ENCODE measurements at regions not wholly inside any gene's neighbourhood (a gene's known extent, or its start where the extent isn't known, plus 50 kb on each side); places are given as distances from the start of the nearest gene placed in this dataset.

GRCh38 chr6:63458480-63459115 lies 113.7 kb upstream of the LOC128125822 start:
- TF ChIP-seq CTCF (conservative IDR thresholded peaks at IDR 0.05) = no peak
- Mint-ChIP-seq H3K36me3 (ENCODE audit: insufficient read depth in 1 of 3, low read depth in 3 of 3) (no peaks in the 10 kb centered on the region), H3K9me3 (no peaks in the 10 kb centered on the region), H3K27me3 (ENCODE audit: low read depth) (no peaks in the 10 kb centered on the region), H3K27ac (no peak overlapping the region), H3K4me3 (no peak overlapping the region), H3K4me1 (0 out of 4 replicates have a peak, but pooled peaks cover 0 to 2% of the 10 kb centered on the region in 2 experiments)
- no peak overlapping the region for H2BK15ac ChIP-seq (ENCODE audit: low read depth, low read length)
- H2BK20ac ChIP-seq (ENCODE audit: low read depth, low read length, poor library complexity, severe bottlenecking) = no peak overlapping the region
- H2BK120ac ChIP-seq (ENCODE audit: low read depth, low read length, poor library complexity, severe bottlenecking) = no peak overlapping the region
- no peaks in the 10 kb centered on the region for H4K20me1 ChIP-seq (ENCODE audit: control insufficient read depth, insufficient read depth, insufficient read length)
- H2AK5ac ChIP-seq (ENCODE audit: insufficient read length, low read length) = no peak overlapping the region
- WGBS (ENCODE audit: extremely low coverage, insufficient read length, low lambda C conversion rate) = no CpG with 5 or more reads among the region's 6 CpGs
- H3T11ph ChIP-seq (ENCODE audit: low read length) = no peak overlapping the region
- H4K8ac ChIP-seq (replicated peaks; ENCODE audit: insufficient read length, low read depth, low read length) = no peak overlapping the region
- no peak overlapping the region for H3K27ac ChIP-seq (ENCODE audit: insufficient read length, low read depth, low read length)
- no peak overlapping the region for H3K9ac ChIP-seq (ENCODE audit: extremely low read depth, insufficient read length, low read length)
- H3K27me3 ChIP-seq (ENCODE audit: insufficient read depth, low read length) = no peaks in the 10 kb centered on the region
- H3K4me1 ChIP-seq (ENCODE audit: insufficient read depth, low read length) = no peaks in the 10 kb centered on the region
- H3K23me2 ChIP-seq (ENCODE audit: insufficient read length, low read depth, low read length, poor library complexity, severe bottlenecking) = no peaks in the 10 kb centered on the region
- no peaks in the 10 kb centered on the region for H3K9me3 ChIP-seq (ENCODE audit: control insufficient read depth, low read depth, low read length)
- H3K79me2 ChIP-seq (ENCODE audit: insufficient read depth, low read length) = no peaks in the 10 kb centered on the region
- H3K79me1 ChIP-seq (ENCODE audit: insufficient read depth, low read depth, low read length, poor library complexity, severe bottlenecking) = no peaks in the 10 kb centered on the region
- H2BK5ac ChIP-seq (ENCODE audit: insufficient read length, low read length) = no peak overlapping the region
- H3K23ac ChIP-seq (ENCODE audit: insufficient read length, low read depth, low read length) = no peak overlapping the region
- no peak overlapping the region for H3K56ac ChIP-seq (ENCODE audit: insufficient read length, low read depth, low read length)
- no peak overlapping the region for H3K4ac ChIP-seq (ENCODE audit: low read depth, low read length)
- no peak overlapping the region for H2BK12ac ChIP-seq (ENCODE audit: insufficient read length, low read depth, low read length)
- DNase-seq = no peak
- no peak overlapping the region for H3K18ac ChIP-seq (ENCODE audit: insufficient read length, low read depth, low read length)
- no peak overlapping the region for H4K91ac ChIP-seq (ENCODE audit: insufficient read length, low read depth, low read length)
- H3K14ac ChIP-seq (ENCODE audit: insufficient read depth, low read length) = no peak overlapping the region
- H3K4me2 ChIP-seq (ENCODE audit: insufficient read depth, insufficient read length, low read length) = no peak overlapping the region
- H2AFZ ChIP-seq (ENCODE audit: low read length) = no peak overlapping the region
- no peak overlapping the region for H4K5ac ChIP-seq (ENCODE audit: insufficient read length, low read depth, low read length)

Data from H9 (cell line).